IMR-90 (cell line): ENCODE measurements at regions not wholly inside any gene's neighbourhood (a gene's known extent, or its start where the extent isn't known, plus 50 kb on each side); places are given as distances from the start of the nearest gene placed in this dataset.

Experiments used
- ATAC-seq: fragments of 200-7000 bp; cut with Tn5 transposase; 2 replicates; pipeline ENCODE4 v1.9.1; 2020; ENCODE audit warnings: low read depth, mild to moderate bottlenecking, moderate library complexity
- BruUV-seq: library from RNA; stranded (reverse); fragments of 400-500 nt; replicated peaks from 2 replicates; lab custom pipeline; 2021; lab: Mats Ljungman, UMichigan
- CTCF ChIA-PET: fragments of 300-600 bp; formaldehyde crosslinking; extraction: SDS; loops from one replicate; lab custom pipeline; 2021; ENCODE audit warnings: antibody characterized with exemption; lab: Yijun Ruan, JAX
- POLR2A ChIA-PET: fragments of 300-600 bp; sonication (Branson Sonifier 250); formaldehyde crosslinking; loops from one replicate; lab custom pipeline; 2022; ENCODE audit warnings: antibody characterized with exemption; ENCODE audit not compliant: unreplicated experiment; lab: Charles Lee
- DNase-seq: peaks from one replicate; pipeline ENCODE4 v3.0.0; 2013
- H2AFZ ChIP-seq: replicated peaks from 2 replicates; pipeline ENCODE3; 2013; ENCODE audit warnings: low read length, mild to moderate bottlenecking; ENCODE audit not compliant: poor library complexity
- H2AK5ac ChIP-seq: 2 replicates; pipeline ENCODE4 v1.6.1; 2013; ENCODE audit warnings: low read depth, low read length, inconsistent platforms
- H2AK9ac ChIP-seq: replicated peaks from 2 replicates; pipeline ENCODE3; 2013; ENCODE audit warnings: mild to moderate bottlenecking, low read depth, low read length, moderate library complexity; ENCODE audit not compliant: poor library complexity
- H2BK120ac ChIP-seq: 2 replicates; pipeline ENCODE4 v1.6.1; 2013; ENCODE audit warnings: low read depth, low read length, inconsistent platforms
- H2BK15ac ChIP-seq: 3 replicates; pipeline ENCODE4 v1.6.1; 2013; ENCODE audit warnings: low read depth, low read length, inconsistent platforms
- H2BK20ac ChIP-seq: 2 replicates; pipeline ENCODE4 v1.6.1; 2013; ENCODE audit warnings: low read depth, mild to moderate bottlenecking, inconsistent platforms, low read length, moderate library complexity
- H2BK5ac ChIP-seq: 2 replicates; pipeline ENCODE4 v1.6.1; 2013; ENCODE audit warnings: mild to moderate bottlenecking, low read depth, low read length, inconsistent platforms; ENCODE audit not compliant: poor library complexity, severe bottlenecking
- H3K14ac ChIP-seq: replicated peaks from 2 replicates; pipeline ENCODE4 v1.6.1; 2013; ENCODE audit warnings: low read depth, low read length, inconsistent platforms
- H3K18ac ChIP-seq: 2 replicates; pipeline ENCODE4 v1.6.1; 2013; ENCODE audit warnings: low read depth, low read length, control low read depth
- H3K23ac ChIP-seq: 2 replicates; pipeline ENCODE4 v1.6.1; 2013; ENCODE audit warnings: low read depth, low read length, inconsistent platforms
- H3K27ac ChIP-seq: 2 replicates; pipeline ENCODE4 v1.5.1; 2013; ENCODE audit warnings: mild to moderate bottlenecking, control low read depth, low read length; ENCODE audit not compliant: insufficient read depth
- H3K27me3 ChIP-seq: 2 replicates; pipeline ENCODE4 v1.6.1; 2013; ENCODE audit warnings: low read length; ENCODE audit not compliant: control insufficient read depth, insufficient read depth
- H3K36me3 ChIP-seq: 2 replicates; pipeline ENCODE4 v1.6.1; 2013; ENCODE audit warnings: low read length, mixed read lengths; ENCODE audit not compliant: control insufficient read depth, insufficient read depth
- H3K4ac ChIP-seq: 2 replicates; pipeline ENCODE4 v1.6.1; 2013; ENCODE audit warnings: low read depth, low read length, inconsistent platforms
- H3K4me1 ChIP-seq: 2 replicates; pipeline ENCODE4 v1.6.1; 2013; ENCODE audit warnings: low read length, mixed read lengths; ENCODE audit not compliant: control insufficient read depth, insufficient read depth
- H3K4me2 ChIP-seq: 2 replicates; pipeline ENCODE4 v1.6.1; 2013; ENCODE audit warnings: low read depth, mild to moderate bottlenecking, control low read depth, low read length, moderate library complexity
- H3K4me3 ChIP-seq: 2 replicates; pipeline ENCODE4 v1.5.1; 2013; ENCODE audit warnings: low read depth, mild to moderate bottlenecking, control low read depth, low read length, moderate library complexity; ENCODE audit not compliant: insufficient read depth
- H3K56ac ChIP-seq: 2 replicates; pipeline ENCODE4 v1.6.1; 2013; ENCODE audit warnings: low read length, inconsistent platforms; ENCODE audit not compliant: insufficient read depth; ENCODE audit errors: extremely low read depth
- H3K79me1 ChIP-seq, 2 experiments: 2 replicates each; pipeline ENCODE4 v1.6.1; 2013; ENCODE audit warnings: low read length in 2 of 2, inconsistent platforms in 1 of 2, low read depth in 1 of 2
- H3K9ac ChIP-seq: 2 replicates; pipeline ENCODE4 v1.6.1; 2013; ENCODE audit warnings: low read depth, low read length, control low read depth
- H3K9me1 ChIP-seq: 2 replicates; pipeline ENCODE4 v1.6.1; 2013; ENCODE audit warnings: low read length, inconsistent platforms; ENCODE audit not compliant: insufficient read depth
- H3K9me3 ChIP-seq: 2 replicates; pipeline ENCODE4 v1.6.1; 2013; ENCODE audit warnings: low read length; ENCODE audit not compliant: control insufficient read depth, insufficient read depth
- H4K20me1 ChIP-seq: 2 replicates; pipeline ENCODE4 v1.6.1; 2013; ENCODE audit warnings: low read length, inconsistent platforms; ENCODE audit not compliant: insufficient read depth
- H4K5ac ChIP-seq: 2 replicates; pipeline ENCODE4 v1.6.1; 2013; ENCODE audit warnings: mild to moderate bottlenecking, low read depth, low read length, control low read depth
- H4K8ac ChIP-seq, 2 experiments: 2 replicates each; pipeline ENCODE4 v1.6.1; 2013; ENCODE audit warnings: low read depth in 2 of 2, low read length in 2 of 2, control low read depth in 1 of 2, inconsistent platforms in 1 of 2
- H4K91ac ChIP-seq: 2 replicates; pipeline ENCODE4 v1.6.1; 2013; ENCODE audit warnings: low read depth, low read length, inconsistent platforms; ENCODE audit not compliant: insufficient read depth
- ELK1 ChIP-seq: fragments of 150-350 bp; IDR thresholded peaks from 2 replicates; pipeline ENCODE4 v1.6.1; 2016; ENCODE audit warnings: low read depth, mild to moderate bottlenecking, low read length, moderate library complexity, borderline replicate concordance
- FOS ChIP-seq: fragments of 150-350 bp; IDR thresholded peaks from 2 replicates; pipeline ENCODE4 v1.6.1; 2016; ENCODE audit warnings: low read depth, low read length
- NFE2L2 ChIP-seq: fragments of 150-350 bp; IDR thresholded peaks from 2 replicates; pipeline ENCODE4 v1.6.1; 2016; ENCODE audit warnings: low read depth, mild to moderate bottlenecking, low read length
- USF2 ChIP-seq: fragments of 150-350 bp; IDR thresholded peaks from 2 replicates; pipeline ENCODE4 v1.6.1; 2017; ENCODE audit warnings: mild to moderate bottlenecking, antibody characterized with exemption, low read length, low read depth
- WGBS, 2 experiments: methylation state at CpG; one replicate each; pipeline versions ENCODE4 v1.1.5 to v1.1.7; 2013; ENCODE audit warnings: missing lambda C conversion rate in 2 of 2; ENCODE audit not compliant: insufficient read length in 1 of 2; ENCODE audit errors: extremely low coverage in 2 of 2; 5-methylcytosine and 5-hydroxymethylcytosine counted together
- dilution Hi-C: fragments of 300-500 bp; cut with HindIII; formaldehyde crosslinking; loops from one replicate; pipeline ENCODE4 v1.14.3; 2018; ENCODE audit warnings: low sequenced_read_pairs; ENCODE audit not compliant: unreplicated experiment
- in situ Hi-C: fragments of 300-500 bp; cut with MboI; formaldehyde crosslinking; loops from 3 replicates; pipeline ENCODE4 v1.14.3; 2019; ENCODE audit warnings: low sequenced_read_pairs, inconsistent platforms, mixed read lengths
- intact Hi-C: fragments of 100-400 bp; cut with micrococcal nuclease; formaldehyde crosslinking; loops from 2 replicates; pipeline ENCODE4 v1.10.0; 2022

GRCh38 chr3:127033171-127033570 lies 50.3 kb downstream of the PLXNA1 start:
- H3K79me1 ChIP-seq: no peaks in the 10 kb centered on the region

More at GRCh38 chr3:127033171-127033570, 50.3 kb downstream of the PLXNA1 start:
- Histone ChIP-seq H2BK5ac (no peak overlapping the region), H3K4me1 (no peaks in the 10 kb centered on the region; the same call in 1 of the 2 replicates), H3K9me1 (no peaks in the 10 kb centered on the region), H4K5ac (no peak overlapping the region), H3K18ac (no peak overlapping the region), H3K56ac (no peak overlapping the region), H3K4ac (no peak overlapping the region), H3K4me2 (no peak overlapping the region), H3K9me3 (no peaks in the 10 kb centered on the region), H3K27ac (no peak overlapping the region), H4K20me1 (no peaks in the 10 kb centered on the region; the same call in none of the 2 replicates), H2AFZ (no peak overlapping the region), H2BK120ac (no peak overlapping the region), H2BK20ac (no peak overlapping the region), H2AK5ac (no peak overlapping the region), H3K9ac (no peak overlapping the region), H3K4me3 (no peak overlapping the region), H3K14ac (no peak overlapping the region), H4K91ac (no peak overlapping the region), H3K27me3 (no peaks in the 10 kb centered on the region), H3K36me3 (peaks cover 56% of the 10 kb centered on the region), H2AK9ac (no peak overlapping the region), H2BK15ac (no peak overlapping the region), H3K23ac (no peak overlapping the region), H4K8ac (no peak overlapping the region)
- in situ Hi-C loops (no loop called here), dilution Hi-C loops (no loop called here), intact Hi-C loops (no loop called here)
- ChIA-PET CTCF (no interaction called here), POLR2A (no interaction called here)
- TF ChIP-seq USF2 (no peak), NFE2L2 (no peak), ELK1 (no peak), FOS (no peak)
- WGBS, 2 experiments: 90% methylated on average over 2 of the region's 6 CpGs; no CpG with 5 or more reads in 1 of the 2 experiments
- no TSS peak for BruUV-seq
- DNase-seq: no peak
- no peak for ATAC-seq
